C4-2B (cell line): ENCODE measurements at regions not wholly inside any gene's neighbourhood (a gene's known extent, or its start where the extent isn't known, plus 50 kb on each side); places are given as distances from the start of the nearest gene placed in this dataset.
"Not testable (repeated sequence)": the region's sequence is repeated elsewhere in the genome, so short reads cannot be mapped to it uniquely, and the experiment has no call there.

Experiments used
- CTCF ChIP-seq: fragments of 450-650 bp; conservative IDR thresholded peaks from 2 replicates; pipeline ENCODE4 v1.5.1; 2017; ENCODE audit warnings: mild to moderate bottlenecking
- ZFX ChIP-seq: fragments of 450-650 bp; IDR thresholded peaks from 2 replicates; pipeline ENCODE4 v1.6.1; 2017

- not testable (repeated sequence) for TF ChIP-seq CTCF, ZFX
Measured at GRCh38 chr19:34620134-34620533, 56.8 kb downstream of the SCGB2B2 start.
